NCI-H2107 treated with DMSO at 0.1 percent for 48 hours (cell line): ENCODE measurements at regions not wholly inside any gene's neighbourhood (a gene's known extent, or its start where the extent isn't known, plus 50 kb on each side); places are given as distances from the start of the nearest gene placed in this dataset.

Source experiments
- DNase-seq: peaks from one replicate; lab custom pipeline; 2025; ENCODE audit not compliant: unreplicated experiment; lab: John Stamatoyannopoulos, UW

DNA sequence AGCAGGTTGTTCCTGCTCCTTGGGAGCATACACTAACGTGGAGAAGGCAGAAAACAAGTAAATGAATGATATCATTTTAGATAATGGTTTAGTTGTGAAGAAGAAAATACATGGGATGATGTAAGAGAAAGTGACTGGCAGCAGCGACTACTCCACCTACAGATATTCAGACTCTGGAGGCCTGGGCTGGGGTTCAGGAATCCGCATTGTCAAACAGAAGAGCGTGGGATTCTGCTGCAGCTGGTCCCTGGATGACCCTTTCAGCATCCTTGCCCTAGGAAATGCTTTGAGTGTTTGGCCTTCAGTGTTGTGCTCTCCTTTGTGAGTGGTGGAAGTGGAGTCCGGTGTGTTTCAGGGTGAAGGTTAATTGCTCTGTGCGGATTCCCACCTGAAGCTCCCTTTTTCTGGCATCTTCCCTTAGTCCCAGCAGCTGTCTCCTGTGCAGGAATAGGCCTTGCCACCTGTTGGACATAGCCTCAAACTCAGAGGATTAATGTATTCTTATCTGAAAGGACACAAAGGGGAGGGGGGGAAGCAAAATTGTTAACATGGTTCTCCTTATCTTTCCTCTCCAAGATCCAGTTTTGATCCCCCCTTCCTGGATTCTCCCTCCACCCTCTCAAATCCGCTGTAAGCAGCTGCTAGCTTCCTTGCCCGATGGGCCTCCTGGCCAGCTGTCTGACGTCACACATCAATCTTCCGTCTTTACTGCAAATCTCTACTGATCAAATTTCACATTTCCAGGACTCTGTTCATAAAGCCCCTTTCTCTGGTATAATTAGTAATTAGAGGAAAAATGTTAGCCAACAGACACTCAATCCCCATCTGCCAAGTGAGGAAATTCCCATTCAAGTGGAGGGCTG is 68.3 kb upstream of the SPAG17 start:
- DNase-seq = no peak

DNA sequence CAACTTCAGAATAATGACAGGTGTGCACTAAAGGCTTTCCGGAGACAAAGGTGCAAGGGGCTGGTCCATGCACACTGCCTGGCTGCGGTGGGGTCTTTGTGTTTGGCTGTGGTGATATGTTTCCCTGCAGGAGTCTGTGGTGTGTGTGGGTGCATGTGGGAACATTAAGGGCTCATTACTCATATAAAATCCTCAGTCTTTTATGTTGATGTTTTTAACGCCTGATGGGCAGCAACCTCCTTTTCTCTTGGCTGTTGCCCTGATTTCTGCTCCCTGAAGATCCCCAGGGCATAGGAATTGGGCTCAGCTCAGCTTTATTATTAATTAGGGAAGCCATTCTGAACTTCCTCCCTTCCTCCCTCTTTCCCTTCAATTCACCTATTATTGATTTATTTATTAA is 67.6 kb upstream of the SPAG17 start:
- DNase-seq = no peak

GRCh38 chr1:118250232-118250631 is 65.2 kb upstream of the SPAG17 start:
- DNase-seq = no peak

DNA sequence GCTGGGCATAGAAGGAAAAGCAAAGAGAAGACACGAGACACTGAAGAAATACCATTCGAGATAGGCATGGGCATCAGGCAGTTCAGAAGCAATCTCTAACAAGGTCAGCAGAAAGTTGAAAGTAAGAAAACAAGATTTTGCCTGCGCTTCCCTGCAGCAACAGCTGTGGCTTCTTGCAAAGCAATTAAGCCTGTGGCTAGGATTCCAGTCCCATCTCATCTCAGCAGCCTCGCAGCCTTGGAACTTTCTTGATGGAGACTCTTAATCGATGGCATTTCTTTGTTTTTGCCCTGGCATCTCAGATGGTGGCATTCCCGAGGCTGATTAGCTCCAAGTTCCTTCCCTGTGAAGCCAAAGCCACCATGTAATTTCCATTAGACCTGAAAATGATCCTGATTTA is 64.6 kb upstream of the SPAG17 start:
- DNase-seq = no peak

- DNase-seq = no peak
These were observed 62.6 kb upstream of the SPAG17 start for GRCh38 chr1:118247593-118247992.

DNA sequence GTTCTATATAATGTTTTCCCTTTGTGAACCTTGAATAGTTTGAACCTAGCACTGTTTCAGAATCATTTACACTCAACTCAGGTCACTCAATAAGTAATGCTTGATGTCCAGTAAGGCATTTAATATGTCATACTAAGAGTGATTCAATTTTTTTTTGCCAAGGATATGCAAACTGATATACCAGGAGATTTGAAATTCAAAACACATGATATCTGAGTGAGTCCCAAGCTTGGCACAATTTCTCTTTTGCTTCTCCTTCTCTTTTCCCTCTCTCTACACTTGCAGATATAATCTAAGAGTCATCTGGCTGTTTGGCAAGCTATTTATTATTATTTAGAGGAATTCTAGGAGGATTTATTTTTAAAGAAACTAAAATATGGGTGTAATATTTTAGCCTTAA is 61.6 kb upstream of the SPAG17 start:
- DNase-seq = no peak

DNA sequence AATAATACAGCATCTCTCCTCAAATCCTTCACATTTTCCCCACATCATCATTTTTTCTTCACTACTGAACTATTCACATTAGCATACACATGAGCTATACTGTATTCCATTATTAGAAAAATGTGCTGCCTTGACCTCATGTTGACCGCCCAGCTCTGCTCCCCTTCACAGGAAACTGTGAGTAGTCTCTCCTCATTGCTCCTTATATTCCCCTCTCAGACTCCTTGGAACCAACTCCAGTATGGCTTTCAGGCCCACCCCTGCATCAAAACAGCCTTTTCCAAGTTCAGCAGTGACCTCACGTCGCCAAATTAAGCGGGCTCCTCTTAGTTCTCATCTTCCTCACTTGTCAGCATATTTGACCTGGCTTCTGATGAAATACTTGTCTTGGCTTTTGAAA is 59.2 kb upstream of the SPAG17 start:
- no peak for DNase-seq

GRCh38 chr1:118243269-118243668 is 58.2 kb upstream of the SPAG17 start:
- DNase-seq = no peak
